ENCODE measurements at regions not wholly inside any gene's neighbourhood (a gene's known extent, or its start where the extent isn't known, plus 50 kb on each side); places are given as distances from the start of the nearest gene placed in this dataset.

- no peak for DNase-seq (ENCODE audit: low read depth)
These were observed 104.5 kb upstream of the B3GAT1 start for GRCh38 chr11:134516529-134516928.

DNA sequence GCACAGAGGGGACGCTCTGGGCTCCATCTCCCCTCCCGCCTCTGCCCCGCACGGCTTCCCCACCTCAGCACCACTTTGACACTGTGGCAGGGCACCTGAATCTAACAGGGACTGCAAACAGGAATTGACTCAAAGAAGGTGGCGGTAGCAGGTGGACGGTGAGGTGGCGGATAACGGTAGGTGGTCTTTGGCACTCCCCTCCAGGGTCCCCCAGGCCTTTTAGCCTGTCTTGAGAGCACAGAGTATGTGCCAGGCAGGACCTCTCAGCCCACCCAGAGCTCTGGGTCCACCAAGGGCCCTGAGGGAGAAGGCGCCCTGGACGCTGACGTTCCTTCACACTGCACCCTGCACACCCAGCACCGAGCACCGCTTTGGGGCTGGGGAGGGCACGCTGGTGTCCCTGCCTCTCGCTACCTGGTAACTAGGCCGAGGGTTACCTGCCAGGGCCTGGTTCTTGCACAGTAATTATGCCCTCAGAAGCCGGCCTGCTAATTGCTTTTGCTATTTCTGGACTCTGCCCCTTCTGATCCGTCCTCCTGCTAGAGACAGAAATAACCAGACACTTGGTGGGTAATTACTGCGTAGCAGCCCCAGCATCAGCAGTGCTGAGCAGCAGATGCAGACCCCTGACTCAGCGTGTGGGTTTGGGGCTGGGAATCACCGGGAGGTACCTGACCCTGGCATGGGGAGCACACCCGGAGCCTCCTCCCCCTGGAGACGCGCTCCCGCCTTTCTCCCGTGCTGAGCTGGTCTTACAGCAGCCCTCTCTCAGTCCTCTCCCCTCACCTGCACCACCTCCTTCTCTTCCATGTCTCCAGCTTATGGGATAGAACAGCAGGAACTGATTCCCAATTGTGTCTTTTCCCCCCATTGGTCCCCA lies 103.3 kb upstream of the B3GAT1 start:
- no peak for DNase-seq (ENCODE audit: low read depth)

DNA sequence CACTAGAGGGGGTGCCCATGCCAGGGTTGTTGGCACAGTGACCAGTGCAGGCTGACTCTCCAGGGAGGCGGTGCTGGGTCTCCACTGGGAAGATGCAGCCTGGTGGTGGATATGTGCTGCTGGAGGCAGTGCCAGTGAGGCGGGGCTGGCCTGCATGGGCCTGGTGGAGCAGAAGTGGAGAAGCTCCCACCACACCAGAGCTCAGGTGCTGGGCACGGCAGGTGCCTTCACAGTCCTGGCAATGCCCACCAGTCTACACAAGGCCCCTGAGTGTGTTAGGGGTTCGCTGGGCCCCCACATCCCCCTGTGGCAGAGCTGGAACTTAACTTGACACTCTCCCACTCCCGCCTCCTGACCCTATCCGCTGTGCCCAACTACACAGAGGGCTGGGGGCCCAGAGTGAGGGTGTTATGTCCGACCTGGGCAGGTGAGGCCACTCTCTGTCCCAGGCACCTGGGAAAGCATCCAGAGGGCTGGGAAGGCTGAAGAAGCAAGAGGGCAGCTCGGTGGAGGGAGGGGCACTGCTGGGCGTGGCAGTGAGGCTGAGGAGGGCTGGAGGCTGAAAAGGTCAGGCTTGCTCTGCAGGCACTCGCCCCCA lies 102.4 kb upstream of the B3GAT1 start:
- DNase-seq (ENCODE audit: low read depth): no peak

DNA sequence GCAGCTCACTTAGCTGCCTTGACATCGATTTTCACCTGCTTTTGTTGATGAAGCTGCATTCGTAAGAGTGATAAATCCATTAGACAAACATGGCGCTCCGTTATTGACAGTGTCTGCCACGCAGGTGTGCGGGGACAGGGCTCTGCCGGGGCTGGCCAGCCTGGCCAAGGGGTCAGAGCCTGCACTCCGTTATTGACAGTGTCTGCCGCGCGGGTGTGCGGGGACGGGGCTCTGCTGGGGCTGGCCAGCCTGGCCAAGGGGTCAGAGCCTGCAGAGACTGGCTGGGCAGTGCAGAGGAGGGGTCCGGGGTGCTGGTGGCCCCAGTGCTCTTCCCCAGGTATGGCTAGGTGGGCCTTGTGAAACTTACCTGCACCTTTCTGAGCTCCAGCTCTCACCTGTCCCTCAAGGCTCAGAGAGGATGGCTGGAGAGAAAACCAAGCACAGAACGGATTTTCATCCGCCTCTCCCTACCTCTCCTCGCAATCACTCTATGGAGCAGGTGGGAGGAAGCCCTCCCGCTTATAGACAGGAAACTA lies 101.6 kb upstream of the B3GAT1 start:
- DNase-seq (ENCODE audit: low read depth): no peak

DNA sequence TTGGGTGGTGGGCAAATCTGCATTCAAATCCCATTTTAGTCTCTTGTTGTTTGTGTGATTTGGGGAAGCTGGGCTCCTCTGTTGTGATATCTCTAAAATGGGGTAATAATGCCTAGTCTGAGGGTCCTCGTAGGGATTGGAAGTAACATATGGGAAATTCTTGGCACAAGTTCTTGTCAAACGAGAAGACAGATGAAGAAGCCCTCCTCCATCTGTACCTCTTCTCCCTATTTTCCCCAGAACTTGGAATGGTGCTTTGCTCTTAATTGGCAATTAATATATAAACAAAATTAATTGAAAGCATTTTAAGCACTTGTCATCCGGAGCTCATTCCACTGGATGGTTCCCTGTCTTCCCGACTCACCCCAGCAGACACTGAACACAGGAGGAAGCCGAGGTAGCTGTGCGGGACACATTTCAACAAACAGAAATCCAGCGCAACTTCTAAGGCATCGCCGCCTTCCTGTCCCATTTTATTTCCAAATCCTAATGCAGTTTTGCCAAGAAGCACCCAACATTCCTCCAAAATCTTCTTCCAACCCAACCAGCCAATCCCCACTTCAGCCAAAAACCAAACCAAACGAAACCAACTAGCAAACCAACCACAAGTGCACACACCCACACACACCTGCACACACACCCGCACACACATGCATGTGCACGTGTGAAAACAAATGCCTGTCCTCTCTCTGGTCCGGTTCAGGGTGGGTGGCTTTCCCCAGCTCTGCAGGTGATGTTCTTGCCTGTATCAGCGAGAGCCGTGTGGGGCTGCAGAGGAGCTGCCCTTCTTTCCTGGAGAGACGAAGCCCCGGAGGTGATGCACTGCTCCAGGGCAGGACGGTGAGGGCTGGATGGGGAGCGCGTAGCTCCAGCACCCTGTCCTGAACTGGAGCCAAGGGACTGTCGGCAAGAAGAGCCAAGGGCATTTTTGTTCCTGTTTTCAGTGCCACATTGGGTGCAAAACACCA lies 100.8 kb upstream of the B3GAT1 start:
- no peak for DNase-seq (ENCODE audit: low read depth)

GRCh38 chr11:134512061-134512460 lies 100.0 kb upstream of the B3GAT1 start:
- no peak for DNase-seq (ENCODE audit: low read depth)

DNA sequence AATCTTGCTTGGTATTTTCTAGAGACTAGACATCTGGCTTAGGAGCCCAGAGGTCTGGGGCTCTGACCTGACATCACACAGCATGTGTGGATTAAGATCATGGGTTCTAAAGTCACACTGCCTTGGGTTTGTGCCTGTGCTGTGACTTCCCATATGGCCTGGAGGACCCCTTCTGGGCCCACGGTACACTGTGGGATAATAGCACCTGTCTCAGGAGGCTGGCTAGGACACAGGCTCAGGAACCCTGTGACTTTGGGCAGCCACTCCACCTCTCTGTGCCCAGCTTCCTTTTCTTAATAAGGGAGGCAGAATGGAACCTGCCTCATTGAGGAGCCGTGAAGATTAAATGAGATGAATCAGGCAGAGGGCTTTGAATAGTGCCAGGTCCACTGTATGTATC lies 99.2 kb upstream of the B3GAT1 start:
- DNase-seq (ENCODE audit: low read depth): no peak

- no peak for DNase-seq (ENCODE audit: low read depth)
These were observed 98.4 kb upstream of the B3GAT1 start for GRCh38 chr11:134510233-134511040.

DNA sequence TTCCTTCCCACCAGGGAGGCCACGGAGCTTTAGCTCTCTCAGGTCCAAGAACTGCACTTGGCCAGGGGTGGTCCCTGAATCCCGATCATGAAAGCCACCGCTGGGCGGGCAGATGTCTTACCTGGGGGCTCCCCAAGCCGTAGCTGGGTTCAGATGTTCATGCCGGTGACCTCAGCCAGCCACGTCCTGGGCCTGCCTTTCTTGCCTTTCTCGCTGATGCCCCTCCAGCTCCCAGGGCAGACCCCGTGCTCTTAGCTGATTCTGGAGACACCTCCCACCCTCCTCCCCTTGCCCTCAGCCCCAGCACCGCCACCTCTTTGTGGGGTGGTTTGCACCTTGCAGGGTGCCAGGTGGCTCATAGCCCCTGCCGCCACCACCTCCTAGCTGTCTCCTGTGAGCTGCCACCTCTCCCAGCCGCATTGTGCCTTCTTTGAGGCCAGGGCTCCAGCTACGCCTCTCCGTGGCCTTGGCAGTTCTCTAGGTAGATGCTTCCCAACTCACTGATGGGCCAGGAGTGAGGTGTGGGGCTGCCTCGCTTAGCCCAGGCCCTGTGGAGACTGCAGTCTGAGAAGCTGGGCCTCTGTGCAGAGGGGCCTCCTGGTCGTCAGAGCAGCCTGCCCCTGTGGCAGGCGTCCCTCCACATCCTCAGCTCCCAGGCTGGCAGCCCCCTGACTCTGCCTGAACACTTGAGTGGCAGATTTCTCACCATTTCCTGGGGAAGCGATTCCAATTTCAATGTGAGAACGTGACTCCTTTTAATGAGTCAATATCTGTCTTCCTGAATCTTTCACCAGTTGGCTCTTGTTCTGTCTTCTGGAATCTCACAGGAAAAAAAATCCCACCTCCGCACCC lies 97.6 kb upstream of the B3GAT1 start:
- no peak for DNase-seq (ENCODE audit: low read depth)

DNA sequence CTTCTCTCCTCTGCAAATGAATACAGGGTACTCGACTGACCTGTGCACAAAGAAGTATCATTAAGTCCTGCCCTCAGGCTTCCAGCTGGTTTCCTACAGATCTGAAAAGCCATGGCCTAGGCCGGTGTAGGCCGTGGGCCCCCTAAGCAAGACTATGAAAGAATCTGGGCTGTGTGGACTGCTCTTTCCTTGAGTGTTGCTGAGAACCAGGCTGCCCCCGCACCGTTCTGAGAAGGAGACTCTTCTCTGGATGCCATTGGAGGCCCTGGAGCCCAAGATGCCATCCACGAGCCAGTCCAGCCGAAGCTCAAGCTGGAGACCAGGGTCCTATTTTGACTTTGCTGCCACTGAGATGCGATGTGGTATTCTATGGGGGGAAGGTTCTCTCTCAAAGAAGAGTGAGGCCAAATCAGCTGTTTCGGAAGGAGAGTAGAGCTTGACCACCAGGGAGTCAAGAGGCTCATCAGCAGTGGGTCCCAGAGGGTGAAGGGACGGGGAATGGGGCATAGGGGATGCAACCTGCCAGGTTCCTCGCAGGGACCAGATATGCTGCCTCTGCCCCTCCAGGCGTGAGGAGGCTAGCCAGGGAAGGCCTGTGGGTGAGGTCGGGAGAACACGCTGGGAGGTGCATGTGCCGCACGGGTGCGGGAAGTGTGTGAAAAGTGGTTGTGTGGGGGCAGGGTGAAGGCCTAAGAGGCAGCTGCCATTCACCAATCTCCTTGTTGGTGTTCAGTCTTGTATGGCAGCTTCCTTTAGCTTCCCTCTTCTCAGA lies 96.4 kb upstream of the B3GAT1 start:
- no peak for DNase-seq (ENCODE audit: low read depth)

DNA sequence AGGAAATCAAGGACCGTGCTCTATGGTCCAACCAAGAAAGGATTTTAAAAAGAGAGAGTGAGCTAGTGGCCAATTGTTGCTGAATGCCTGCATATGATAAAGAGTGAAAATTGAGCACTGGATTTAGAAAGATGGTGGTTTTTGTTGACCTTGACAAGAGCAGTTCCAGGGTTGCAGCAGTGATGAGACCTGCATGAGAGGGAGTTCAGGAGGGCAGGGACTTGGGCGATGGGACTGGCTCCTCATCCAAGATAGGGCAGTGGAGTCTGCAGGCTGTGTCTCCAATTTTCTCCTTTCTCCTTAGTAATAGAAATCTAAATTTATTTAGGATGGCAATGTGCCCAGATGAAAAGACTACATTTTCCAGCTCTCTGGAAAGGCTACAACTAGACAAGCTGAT lies 94.0 kb upstream of the B3GAT1 start:
- no peak for DNase-seq (ENCODE audit: low read depth)

DNA sequence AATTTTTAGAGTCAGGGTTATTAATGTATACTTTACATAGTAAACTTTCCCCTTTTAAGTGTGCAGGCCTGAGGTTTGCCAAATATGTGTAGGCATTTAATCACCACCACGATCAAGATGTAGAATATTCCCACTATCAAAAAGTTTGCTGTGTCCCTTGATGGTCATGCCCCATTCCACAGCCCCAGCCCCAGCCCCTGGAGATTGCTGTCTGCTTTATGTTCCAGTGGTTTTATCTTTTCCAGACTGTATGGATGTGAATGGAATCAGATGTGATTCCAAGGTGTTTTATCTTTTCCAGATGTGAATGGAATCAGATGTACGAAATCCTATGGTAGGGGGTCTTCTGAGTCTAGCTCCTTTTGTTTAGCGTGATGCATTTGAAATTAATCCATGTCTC lies 93.1 kb upstream of the B3GAT1 start:
- no peak for DNase-seq (ENCODE audit: low read depth)

- no peak for DNase-seq (ENCODE audit: low read depth)
These were observed 92.3 kb upstream of the B3GAT1 start for GRCh38 chr11:134504146-134504905.

DNA sequence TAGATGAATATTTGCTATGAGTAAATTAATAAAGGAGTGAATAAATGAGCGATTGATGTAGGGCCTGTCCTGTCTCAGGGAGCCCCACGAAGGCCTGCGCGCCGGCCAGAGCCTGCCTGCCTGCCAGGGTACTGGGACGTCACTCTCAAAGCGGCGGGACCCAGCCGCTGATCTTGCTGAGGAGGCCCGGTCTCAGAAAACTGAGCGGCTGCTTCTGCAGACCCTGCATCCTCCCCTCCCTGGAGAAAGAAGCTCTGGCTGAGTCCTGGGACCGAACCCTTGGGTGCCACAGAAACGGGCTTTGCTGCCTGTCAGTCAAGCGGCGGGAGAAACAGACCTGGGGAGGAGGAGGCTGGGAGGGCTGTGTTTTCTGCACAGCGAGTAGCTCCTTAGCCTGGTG lies 91.6 kb upstream of the B3GAT1 start:
- DNase-seq (ENCODE audit: low read depth): no peak

GRCh38 chr11:134503100-134503499 lies 91.1 kb upstream of the B3GAT1 start:
- DNase-seq (ENCODE audit: low read depth): no peak

DNA sequence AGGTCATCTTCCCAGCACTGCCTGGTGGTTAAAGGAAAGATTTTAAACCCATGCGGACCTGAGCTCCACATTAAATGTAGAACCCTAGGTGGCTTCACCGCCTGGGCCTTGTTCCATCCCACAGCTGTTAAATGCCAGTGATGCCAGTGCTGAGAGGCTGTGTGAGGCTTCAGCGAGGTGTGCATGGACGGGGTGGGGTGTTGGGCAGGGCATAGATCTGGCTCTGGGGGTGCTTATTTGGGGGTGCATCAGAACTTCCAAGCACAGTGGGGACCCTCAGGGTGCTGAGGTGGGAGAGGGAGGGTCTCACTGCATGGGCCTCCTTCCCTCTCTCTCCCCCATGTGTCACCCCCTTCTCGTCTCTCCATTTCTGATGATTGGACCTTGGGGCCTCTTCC lies 90.1 kb upstream of the B3GAT1 start:
- DNase-seq (ENCODE audit: low read depth): no peak

GRCh38 chr11:134501406-134502152 lies 89.5 kb upstream of the B3GAT1 start:
- DNase-seq (ENCODE audit: low read depth): no peak

DNA sequence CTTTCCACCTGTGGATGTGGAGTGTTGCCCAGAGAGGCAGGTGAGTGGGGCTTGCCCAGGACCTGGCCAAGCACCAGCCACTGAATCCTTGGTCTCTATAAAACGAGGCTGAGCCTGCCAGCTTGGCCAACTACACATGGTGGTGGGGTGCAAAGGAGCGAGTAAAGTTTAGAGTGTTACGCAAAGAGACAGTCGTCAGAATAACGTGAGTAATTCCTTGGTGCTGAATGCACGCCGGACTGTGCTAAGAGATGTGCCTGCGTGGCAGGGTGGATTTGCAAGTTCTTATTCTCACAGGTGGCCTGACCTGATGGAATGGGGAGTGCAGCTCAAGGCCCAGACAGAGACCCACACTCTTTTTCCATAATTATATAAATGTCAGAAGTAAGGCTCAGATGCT lies 88.6 kb upstream of the B3GAT1 start:
- DNase-seq (ENCODE audit: low read depth): no peak
